ENCODE measurements at regions not wholly inside any gene's neighbourhood (a gene's known extent, or its start where the extent isn't known, plus 50 kb on each side); places are given as distances from the start of the nearest gene placed in this dataset.

- TF ChIP-seq CTCF (conservative IDR thresholded peaks at IDR 0.05; ENCODE audit: low read depth in 2 of 2), result no peak
- TF ChIP-seq JUNB (IDR thresholded peaks at IDR 0.05; ENCODE audit: unreplicated experiment), result no peak
- no peak for TF ChIP-seq POLR2AphosphoS5 (IDR thresholded peaks at IDR 0.05; ENCODE audit: low read depth)
- TF ChIP-seq REST (IDR thresholded peaks at IDR 0.05; ENCODE audit: unreplicated experiment), result no peak
- no peak for TF ChIP-seq EZH2 (IDR thresholded peaks at IDR 0.05; ENCODE audit: low read depth, unreplicated experiment)
- TF ChIP-seq CREB1 (CRISPR knock-in tag; IDR thresholded peaks at IDR 0.05; ENCODE audit: low read depth), result no peak
- TF ChIP-seq EZH2phosphoT487 (IDR thresholded peaks at IDR 0.05; ENCODE audit: unreplicated experiment), result no peak
- no peak for TF ChIP-seq ETS1 (IDR thresholded peaks at IDR 0.05)
- no peak for TF ChIP-seq ZNF462 (CRISPR knock-in tag; IDR thresholded peaks at IDR 0.05)
- no peak for TF ChIP-seq ZNF331 (CRISPR knock-in tag; IDR thresholded peaks at IDR 0.05; ENCODE audit: low read depth)
- no peak for TF ChIP-seq ZNF114 (CRISPR knock-in tag; IDR thresholded peaks at IDR 0.05)
- no peak for TF ChIP-seq STAT1 (IDR thresholded peaks at IDR 0.05; ENCODE audit: unreplicated experiment)
These were observed 705.7 kb downstream of the SLITRK5 start for GRCh38 chr13:88376760-88377388.

All from GM23338 (cell line).